Adrenal gland (tissue), 5 donors: ENCODE measurements at regions not wholly inside any gene's neighbourhood (a gene's known extent, or its start where the extent isn't known, plus 50 kb on each side); places are given as distances from the start of the nearest gene placed in this dataset.

ENCODE experiments used
- POLR2A ChIP-seq, 2 donors: fragments of 450-650 bp; IDR thresholded peaks; one replicate each; pipeline ENCODE4 v1.6.1; 2017; ENCODE audit warnings: antibody characterized with exemption in 2 of 2, mild to moderate bottlenecking in 2 of 2, moderate library complexity in 1 of 2
- TF ChIP-seq, protein P1 (sequence below), 6 experiments: fragments of 450-650 bp in 4 of 6; fragments of 200-600 bp in 2 of 6; sonication (generic) in 1 of 6; IDR thresholded peaks; 1 replicate in 5 of 6; 2 replicates in 1 of 6; pipeline versions ENCODE4 v1.5.1 to v1.8.0; 2016 to 2021; ENCODE audit warnings: antibody characterized with exemption in 6 of 6, mild to moderate bottlenecking in 2 of 6, moderate library complexity in 1 of 6
- donor health status: DM: no; HTN: no; CAD: no.

- TF ChIP-seq, protein P1, sequence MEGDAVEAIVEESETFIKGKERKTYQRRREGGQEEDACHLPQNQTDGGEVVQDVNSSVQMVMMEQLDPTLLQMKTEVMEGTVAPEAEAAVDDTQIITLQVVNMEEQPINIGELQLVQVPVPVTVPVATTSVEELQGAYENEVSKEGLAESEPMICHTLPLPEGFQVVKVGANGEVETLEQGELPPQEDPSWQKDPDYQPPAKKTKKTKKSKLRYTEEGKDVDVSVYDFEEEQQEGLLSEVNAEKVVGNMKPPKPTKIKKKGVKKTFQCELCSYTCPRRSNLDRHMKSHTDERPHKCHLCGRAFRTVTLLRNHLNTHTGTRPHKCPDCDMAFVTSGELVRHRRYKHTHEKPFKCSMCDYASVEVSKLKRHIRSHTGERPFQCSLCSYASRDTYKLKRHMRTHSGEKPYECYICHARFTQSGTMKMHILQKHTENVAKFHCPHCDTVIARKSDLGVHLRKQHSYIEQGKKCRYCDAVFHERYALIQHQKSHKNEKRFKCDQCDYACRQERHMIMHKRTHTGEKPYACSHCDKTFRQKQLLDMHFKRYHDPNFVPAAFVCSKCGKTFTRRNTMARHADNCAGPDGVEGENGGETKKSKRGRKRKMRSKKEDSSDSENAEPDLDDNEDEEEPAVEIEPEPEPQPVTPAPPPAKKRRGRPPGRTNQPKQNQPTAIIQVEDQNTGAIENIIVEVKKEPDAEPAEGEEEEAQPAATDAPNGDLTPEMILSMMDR (IDR thresholded peaks at IDR 0.05) = no peak
- no peak for TF ChIP-seq POLR2A (IDR thresholded peaks at IDR 0.05)
Measured at GRCh38 chr14:29348504-29348903, 579.1 kb downstream of the PRKD1 start.
